Mucosa of descending colon (tissue), 3 donors: ENCODE measurements at regions not wholly inside any gene's neighbourhood (a gene's known extent, or its start where the extent isn't known, plus 50 kb on each side); places are given as distances from the start of the nearest gene placed in this dataset.

Source experiments
- ATAC-seq: fragments of 200-7000 bp; cut with Tn5 transposase; one replicate; pipeline ENCODE4 v1.9.1; 2020; ENCODE audit warnings: mild to moderate bottlenecking, moderate library complexity
- DNase-seq, 3 donors: peaks; one replicate each; pipeline ENCODE4 v3.0.0-alpha.2; 2020
- H3K36me3 ChIP-seq: fragments of 200-600 bp; one replicate; pipeline ENCODE4 v1.8.0; 2021; ENCODE audit warnings: low read depth, mild to moderate bottlenecking
- H3K4me1 ChIP-seq: fragments of 200-600 bp; one replicate; pipeline ENCODE4 v1.8.0; 2021; ENCODE audit warnings: low read depth, mild to moderate bottlenecking
- H3K4me3 ChIP-seq: fragments of 200-600 bp; one replicate; pipeline ENCODE4 v1.8.0; 2021; ENCODE audit warnings: mild to moderate bottlenecking
- H3K9me3 ChIP-seq: fragments of 200-600 bp; one replicate; pipeline ENCODE4 v1.8.0; 2021; ENCODE audit warnings: mild to moderate bottlenecking
- intact Hi-C, 2 donors: fragments of 100-400 bp; cut with DNase I in 1 of 2; cut with micrococcal nuclease in 1 of 2; formaldehyde crosslinking; loops; one replicate each; pipeline versions ENCODE4 v1.11.0 to v1.11.1; 2022; cut with DNase I, micrococcal nuclease
- TF ChIP-seq, protein P1 (sequence below): fragments of 200-600 bp; IDR thresholded peaks from one replicate; pipeline ENCODE4 v1.8.0; 2022; ENCODE audit warnings: antibody characterized with exemption, mild to moderate bottlenecking
- donor health status: DM: no; HTN: no; CAD: no; lungs with moderate emphysema.
- donor health status: DM: no; HTN: no; CAD: no.
- donor health status: DM: no; HTN: yes; CAD: no.

DNA sequence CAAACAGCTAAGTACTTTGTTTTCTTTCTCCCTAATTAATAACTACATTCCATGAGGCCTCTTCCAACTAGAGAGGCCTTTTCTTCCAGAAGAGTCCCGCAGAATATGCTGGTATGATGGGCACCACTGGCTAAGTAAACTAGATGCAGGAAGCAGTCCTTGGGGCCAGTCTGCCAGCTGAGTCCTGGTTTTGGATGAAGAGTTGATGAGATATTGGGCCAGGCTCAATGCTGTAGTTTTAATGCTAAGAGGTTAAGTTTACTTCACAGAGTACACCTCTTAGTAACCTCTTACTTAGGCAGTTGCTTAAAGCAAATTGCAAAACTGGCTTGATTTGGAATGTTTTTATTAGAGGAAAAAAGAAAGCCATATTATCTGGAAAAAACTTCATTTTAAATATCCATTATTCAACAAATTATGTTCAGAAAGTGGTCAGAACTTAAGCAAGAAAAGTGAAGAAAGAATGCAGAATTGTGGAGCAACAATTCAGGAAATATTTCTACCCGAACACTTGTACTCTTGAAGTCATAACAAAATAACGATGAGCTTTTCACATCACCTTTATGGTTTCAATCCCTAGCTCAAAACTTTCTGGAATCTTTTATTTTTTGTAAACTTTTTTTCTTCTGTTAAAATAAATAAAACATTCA is 178.4 kb upstream of the CDIN1 start:
- intact Hi-C loops: no loop called here
- Histone ChIP-seq H3K4me3 (no peak overlapping the region), H3K9me3 (no peaks in the 10 kb centered on the region), H3K36me3 (no peaks in the 10 kb centered on the region), H3K4me1 (no peaks in the 10 kb centered on the region)
- ATAC-seq: no peak
- DNase-seq: no peak
- TF ChIP-seq, protein P1, sequence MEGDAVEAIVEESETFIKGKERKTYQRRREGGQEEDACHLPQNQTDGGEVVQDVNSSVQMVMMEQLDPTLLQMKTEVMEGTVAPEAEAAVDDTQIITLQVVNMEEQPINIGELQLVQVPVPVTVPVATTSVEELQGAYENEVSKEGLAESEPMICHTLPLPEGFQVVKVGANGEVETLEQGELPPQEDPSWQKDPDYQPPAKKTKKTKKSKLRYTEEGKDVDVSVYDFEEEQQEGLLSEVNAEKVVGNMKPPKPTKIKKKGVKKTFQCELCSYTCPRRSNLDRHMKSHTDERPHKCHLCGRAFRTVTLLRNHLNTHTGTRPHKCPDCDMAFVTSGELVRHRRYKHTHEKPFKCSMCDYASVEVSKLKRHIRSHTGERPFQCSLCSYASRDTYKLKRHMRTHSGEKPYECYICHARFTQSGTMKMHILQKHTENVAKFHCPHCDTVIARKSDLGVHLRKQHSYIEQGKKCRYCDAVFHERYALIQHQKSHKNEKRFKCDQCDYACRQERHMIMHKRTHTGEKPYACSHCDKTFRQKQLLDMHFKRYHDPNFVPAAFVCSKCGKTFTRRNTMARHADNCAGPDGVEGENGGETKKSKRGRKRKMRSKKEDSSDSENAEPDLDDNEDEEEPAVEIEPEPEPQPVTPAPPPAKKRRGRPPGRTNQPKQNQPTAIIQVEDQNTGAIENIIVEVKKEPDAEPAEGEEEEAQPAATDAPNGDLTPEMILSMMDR: no peak

DNA sequence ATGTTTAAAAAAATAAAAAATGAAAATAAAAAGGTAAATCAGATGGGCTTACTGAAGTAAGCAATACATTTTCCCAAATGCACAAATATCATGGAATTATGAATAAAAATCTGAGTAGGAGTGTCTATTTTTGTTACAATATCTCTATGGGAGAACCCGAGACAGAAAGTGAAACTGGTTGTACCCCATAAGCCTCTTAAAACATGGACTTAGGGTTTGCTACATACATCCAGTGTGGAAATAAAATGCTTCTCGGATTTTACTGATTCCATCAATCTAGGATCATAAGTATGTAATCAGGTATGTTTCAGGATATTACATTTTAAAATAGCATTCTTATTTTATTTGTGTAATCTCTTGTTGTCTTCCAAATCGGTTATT is 177.8 kb upstream of the CDIN1 start:
- TF ChIP-seq, protein P1: no peak
- H3K4me1 ChIP-seq: no peaks in the 10 kb centered on the region
- intact Hi-C loops: no loop called here
- DNase-seq (no peak), ATAC-seq (no peak)
- H3K9me3 ChIP-seq: no peaks in the 10 kb centered on the region
- no peaks in the 10 kb centered on the region for H3K36me3 ChIP-seq
- no peak overlapping the region for H3K4me3 ChIP-seq

DNA sequence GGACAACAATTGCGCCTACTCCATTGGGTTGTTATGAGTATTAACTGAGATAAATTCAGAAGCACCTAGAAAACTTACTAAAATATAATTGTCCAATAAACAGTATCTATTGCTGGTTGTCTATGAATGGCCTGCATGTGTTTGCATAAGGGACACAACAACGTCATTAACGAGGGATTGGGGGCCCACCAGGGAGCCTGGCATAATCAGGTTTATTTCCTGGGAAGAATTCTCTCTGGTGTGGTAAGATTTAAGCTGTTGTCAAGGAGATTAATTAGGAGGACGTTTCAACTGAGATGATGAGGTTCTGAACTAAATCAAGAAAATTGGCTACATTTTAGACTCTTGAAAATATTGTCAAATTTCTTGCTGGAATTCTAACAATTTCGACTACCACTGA is 176.1 kb upstream of the CDIN1 start:
- intact Hi-C loops: no loop called here

DNA sequence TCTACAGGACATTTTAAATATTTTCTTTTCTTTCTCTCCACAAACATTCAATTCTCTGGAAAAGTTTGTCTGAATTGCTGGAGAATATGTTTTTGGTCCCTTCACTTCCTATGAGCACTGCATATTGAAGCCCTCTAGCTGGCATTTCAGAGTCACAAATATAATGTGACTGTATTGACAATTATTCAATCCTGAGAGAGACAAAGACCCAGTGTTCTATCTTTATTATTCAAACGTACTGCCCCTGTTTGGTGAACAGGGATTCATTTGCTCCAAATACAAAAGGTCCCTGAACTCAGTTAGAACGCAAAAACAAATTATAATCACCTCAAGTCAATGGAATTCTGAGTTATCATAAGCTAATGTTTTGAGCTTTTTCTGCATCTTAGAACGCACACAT is 173.1 kb upstream of the CDIN1 start:
- ATAC-seq: no peak
- Histone ChIP-seq H3K36me3 (no peaks in the 10 kb centered on the region), H3K9me3 (no peaks in the 10 kb centered on the region), H3K4me1 (no peaks in the 10 kb centered on the region), H3K4me3 (no peak overlapping the region)
- intact Hi-C loops: no loop called here
- TF ChIP-seq, protein P1: no peak
- DNase-seq: no peak

More for the DNA sequence above, 176.1 kb upstream of the CDIN1 start:
- Histone ChIP-seq H3K36me3 (no peaks in the 10 kb centered on the region), H3K9me3 (no peaks in the 10 kb centered on the region), H3K4me3 (no peak overlapping the region), H3K4me1 (no peaks in the 10 kb centered on the region)
- no peak for DNase-seq
- TF ChIP-seq, protein P1: no peak
- ATAC-seq: no peak

DNA sequence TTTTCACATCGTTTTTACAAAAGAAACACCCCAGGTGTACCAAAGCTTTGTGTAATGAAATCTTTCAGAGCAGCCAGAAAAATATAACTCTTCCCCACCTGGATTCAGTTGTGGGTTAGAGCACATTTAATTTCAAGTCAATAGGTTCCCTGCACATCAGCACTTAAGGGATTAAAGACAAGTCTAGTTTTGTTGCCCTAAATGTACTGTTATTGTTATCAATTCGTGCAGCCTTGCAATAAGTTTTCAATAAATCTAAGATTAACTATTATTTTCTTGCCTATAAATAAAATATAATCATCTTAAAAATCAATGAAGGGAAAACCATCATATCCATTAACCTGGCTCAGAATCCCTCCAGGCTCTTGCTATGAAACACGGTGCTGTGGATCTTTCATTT is 172.5 kb upstream of the CDIN1 start:
- Histone ChIP-seq H3K36me3 (no peaks in the 10 kb centered on the region), H3K9me3 (no peaks in the 10 kb centered on the region), H3K4me3 (no peak overlapping the region), H3K4me1 (no peaks in the 10 kb centered on the region)
- DNase-seq: no peak
- ATAC-seq: no peak
- intact Hi-C loops: no loop called here
- TF ChIP-seq, protein P1: no peak

DNA sequence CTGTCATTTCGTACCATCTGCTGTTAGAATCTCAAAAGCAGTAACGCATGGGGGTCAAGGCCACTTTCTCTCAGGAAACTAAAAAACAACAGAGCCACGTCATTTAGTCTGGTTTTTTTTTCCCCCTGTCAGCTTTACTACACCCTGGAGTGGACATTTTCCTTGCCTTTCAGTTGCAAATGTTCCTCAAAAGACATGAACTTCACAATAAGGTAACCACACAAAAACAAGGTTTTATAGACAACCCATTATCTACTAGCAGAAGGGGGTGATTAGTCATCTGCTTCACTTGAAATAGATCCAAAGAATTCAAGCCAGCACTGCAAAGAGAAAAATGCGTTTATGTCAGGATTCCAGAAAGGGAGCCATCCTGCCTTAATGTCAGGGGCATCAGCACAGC is 171.8 kb upstream of the CDIN1 start:
- Histone ChIP-seq H3K36me3 (no peaks in the 10 kb centered on the region), H3K4me3 (no peak overlapping the region), H3K4me1 (no peaks in the 10 kb centered on the region), H3K9me3 (no peaks in the 10 kb centered on the region)
- intact Hi-C loops: no loop called here
- TF ChIP-seq, protein P1: no peak
- no peak for DNase-seq
- ATAC-seq: no peak
